ENCODE measurements at regions not wholly inside any gene's neighbourhood (a gene's known extent, or its start where the extent isn't known, plus 50 kb on each side); places are given as distances from the start of the nearest gene placed in this dataset.

DNA sequence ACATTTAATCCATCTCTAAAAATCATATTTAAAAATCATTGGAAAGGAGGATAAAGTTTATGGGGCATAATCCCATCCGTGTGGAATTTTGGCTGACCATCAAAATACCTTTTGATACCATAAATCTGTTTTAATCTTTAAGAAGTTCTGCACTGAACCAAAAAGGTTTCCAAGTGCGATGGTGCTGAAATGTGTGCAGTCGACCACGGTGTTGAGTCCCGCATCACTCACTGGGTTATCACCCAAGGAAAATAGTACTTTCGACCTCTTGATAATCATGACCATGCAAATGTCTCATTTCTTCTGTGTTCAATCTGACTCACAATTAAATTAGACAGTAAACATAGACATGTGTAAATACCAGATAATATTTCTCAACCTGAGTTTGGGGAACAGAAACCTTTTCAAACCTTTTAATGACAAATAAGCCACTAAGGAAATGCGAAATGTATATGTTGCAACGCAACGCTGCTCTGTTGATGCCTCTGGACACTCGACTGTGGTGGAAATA lies 62.0 kb upstream of the CDH6 start:
- TF ChIP-seq, protein P1, sequence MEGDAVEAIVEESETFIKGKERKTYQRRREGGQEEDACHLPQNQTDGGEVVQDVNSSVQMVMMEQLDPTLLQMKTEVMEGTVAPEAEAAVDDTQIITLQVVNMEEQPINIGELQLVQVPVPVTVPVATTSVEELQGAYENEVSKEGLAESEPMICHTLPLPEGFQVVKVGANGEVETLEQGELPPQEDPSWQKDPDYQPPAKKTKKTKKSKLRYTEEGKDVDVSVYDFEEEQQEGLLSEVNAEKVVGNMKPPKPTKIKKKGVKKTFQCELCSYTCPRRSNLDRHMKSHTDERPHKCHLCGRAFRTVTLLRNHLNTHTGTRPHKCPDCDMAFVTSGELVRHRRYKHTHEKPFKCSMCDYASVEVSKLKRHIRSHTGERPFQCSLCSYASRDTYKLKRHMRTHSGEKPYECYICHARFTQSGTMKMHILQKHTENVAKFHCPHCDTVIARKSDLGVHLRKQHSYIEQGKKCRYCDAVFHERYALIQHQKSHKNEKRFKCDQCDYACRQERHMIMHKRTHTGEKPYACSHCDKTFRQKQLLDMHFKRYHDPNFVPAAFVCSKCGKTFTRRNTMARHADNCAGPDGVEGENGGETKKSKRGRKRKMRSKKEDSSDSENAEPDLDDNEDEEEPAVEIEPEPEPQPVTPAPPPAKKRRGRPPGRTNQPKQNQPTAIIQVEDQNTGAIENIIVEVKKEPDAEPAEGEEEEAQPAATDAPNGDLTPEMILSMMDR (IDR thresholded peaks at IDR 0.05) = no peak
- TF ChIP-seq POLR2AphosphoS5 (IDR thresholded peaks at IDR 0.05; ENCODE audit: insufficient read depth in 1 of 2, low read depth in 1 of 2) = no peak
